ENCODE measurements at regions not wholly inside any gene's neighbourhood (a gene's known extent, or its start where the extent isn't known, plus 50 kb on each side); places are given as distances from the start of the nearest gene placed in this dataset.

DNA sequence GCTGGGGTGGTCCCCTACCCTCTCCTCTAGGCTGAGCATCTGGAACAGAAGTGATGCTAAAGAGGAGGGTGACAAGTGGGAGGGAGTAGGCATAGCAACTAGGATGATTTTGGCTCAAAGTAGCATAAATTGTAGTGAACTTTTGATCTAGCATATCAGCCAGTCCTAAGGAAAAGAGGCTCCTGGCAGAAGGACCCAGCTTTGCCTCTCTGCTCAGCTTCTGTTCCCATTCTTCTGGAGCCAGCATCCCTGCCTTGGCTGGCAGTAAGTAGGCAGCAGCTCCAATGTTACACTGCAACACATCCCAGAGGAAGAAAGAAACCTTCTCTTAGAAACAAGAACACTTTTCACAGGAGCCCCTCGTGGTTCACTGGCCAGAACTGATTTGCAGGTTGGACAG, 487.0 kb downstream of the MTRR start:
- TF ChIP-seq, protein P1, sequence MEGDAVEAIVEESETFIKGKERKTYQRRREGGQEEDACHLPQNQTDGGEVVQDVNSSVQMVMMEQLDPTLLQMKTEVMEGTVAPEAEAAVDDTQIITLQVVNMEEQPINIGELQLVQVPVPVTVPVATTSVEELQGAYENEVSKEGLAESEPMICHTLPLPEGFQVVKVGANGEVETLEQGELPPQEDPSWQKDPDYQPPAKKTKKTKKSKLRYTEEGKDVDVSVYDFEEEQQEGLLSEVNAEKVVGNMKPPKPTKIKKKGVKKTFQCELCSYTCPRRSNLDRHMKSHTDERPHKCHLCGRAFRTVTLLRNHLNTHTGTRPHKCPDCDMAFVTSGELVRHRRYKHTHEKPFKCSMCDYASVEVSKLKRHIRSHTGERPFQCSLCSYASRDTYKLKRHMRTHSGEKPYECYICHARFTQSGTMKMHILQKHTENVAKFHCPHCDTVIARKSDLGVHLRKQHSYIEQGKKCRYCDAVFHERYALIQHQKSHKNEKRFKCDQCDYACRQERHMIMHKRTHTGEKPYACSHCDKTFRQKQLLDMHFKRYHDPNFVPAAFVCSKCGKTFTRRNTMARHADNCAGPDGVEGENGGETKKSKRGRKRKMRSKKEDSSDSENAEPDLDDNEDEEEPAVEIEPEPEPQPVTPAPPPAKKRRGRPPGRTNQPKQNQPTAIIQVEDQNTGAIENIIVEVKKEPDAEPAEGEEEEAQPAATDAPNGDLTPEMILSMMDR (IDR thresholded peaks at IDR 0.05; ENCODE audit: low read length), result no peak
- TF ChIP-seq EZH2 (IDR thresholded peaks at IDR 0.05; ENCODE audit: borderline replicate concordance, low read length), result no peak

Measured in OCI-LY1 (cell line).